ENCODE measurements at regions not wholly inside any gene's neighbourhood (a gene's known extent, or its start where the extent isn't known, plus 50 kb on each side); places are given as distances from the start of the nearest gene placed in this dataset.

DNA sequence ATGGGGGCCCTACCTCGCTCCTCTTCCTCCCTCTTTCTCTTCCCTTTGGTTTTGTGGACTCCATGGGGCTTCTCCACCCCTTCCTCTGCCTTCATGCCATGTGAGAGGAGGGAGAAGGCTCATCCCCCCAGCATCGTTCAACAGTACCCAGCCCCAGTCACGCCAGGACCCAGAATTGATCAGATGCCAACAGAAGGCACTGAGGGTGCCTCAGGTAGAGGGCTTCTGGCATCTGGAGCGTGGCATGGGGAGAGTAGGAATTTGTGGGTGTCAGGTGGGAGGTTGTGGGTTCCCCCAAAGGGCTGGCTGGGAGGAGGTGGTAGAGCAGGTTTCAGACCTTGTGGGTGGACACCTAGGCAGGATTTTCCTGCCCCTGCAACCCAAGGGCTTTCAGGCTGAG, 122.0 kb downstream of the TWIST2 start:
- no peak for DNase-seq (ENCODE audit: extremely low spot score)
- H3K27me3 ChIP-seq, result peaks cover 0 to 10% (median 0%) of the 10 kb centered on the region in 4 donors
- H3K4me3 ChIP-seq, result no peak overlapping the region
- intact Hi-C loops (cut with DNase I), result no loop called here
- TF ChIP-seq POLR2AphosphoS5 (IDR thresholded peaks at IDR 0.05) (no peak), EP300 (IDR thresholded peaks at IDR 0.05) (no peak), POLR2A (IDR thresholded peaks at IDR 0.05; ENCODE audit: low read depth) (no peak)
- TF ChIP-seq, protein P1, sequence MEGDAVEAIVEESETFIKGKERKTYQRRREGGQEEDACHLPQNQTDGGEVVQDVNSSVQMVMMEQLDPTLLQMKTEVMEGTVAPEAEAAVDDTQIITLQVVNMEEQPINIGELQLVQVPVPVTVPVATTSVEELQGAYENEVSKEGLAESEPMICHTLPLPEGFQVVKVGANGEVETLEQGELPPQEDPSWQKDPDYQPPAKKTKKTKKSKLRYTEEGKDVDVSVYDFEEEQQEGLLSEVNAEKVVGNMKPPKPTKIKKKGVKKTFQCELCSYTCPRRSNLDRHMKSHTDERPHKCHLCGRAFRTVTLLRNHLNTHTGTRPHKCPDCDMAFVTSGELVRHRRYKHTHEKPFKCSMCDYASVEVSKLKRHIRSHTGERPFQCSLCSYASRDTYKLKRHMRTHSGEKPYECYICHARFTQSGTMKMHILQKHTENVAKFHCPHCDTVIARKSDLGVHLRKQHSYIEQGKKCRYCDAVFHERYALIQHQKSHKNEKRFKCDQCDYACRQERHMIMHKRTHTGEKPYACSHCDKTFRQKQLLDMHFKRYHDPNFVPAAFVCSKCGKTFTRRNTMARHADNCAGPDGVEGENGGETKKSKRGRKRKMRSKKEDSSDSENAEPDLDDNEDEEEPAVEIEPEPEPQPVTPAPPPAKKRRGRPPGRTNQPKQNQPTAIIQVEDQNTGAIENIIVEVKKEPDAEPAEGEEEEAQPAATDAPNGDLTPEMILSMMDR (IDR thresholded peaks at IDR 0.05), result no peak
- no peaks in the 10 kb centered on the region for H3K9me3 ChIP-seq
- WGBS, result 93% methylated on average over 4 of the region's 4 CpGs
- peaks cover 2 to 34% (median 26%) of the 10 kb centered on the region in 4 donors for H3K4me1 ChIP-seq
- H3K36me3 ChIP-seq, result no peaks in the 10 kb centered on the region
- no peak overlapping the region for H3K27ac ChIP-seq (replicated peaks in 1 of 4)

DNA sequence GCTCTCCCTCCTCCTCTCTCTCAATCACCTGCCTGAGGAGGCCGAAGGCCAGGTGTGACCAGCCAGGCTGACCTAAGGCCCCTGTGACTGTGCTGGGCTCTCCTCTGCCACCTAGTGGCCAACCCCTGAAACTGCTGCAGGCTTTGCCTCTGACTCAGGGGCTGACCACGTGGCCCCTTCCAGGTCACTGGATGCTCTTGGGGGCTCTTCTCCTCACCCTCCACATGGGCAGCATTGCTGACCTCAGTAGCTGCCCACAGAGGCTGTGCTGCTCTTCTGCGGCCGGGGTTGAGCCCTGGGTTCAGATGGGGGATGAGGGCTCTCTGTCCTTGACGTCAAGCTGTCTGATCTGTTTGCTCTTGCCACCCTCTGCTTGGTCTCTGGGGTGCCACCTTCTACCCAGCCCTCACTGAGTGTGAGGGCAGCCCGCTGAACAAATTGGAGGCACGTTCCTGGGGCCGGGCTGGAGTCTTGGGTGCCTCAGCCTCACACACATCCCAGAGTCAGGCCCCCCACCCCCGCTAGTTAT, 122.7 kb downstream of the TWIST2 start:
- H3K27me3 ChIP-seq, result peaks cover 0 to 10% (median 0%) of the 10 kb centered on the region in 4 donors
- no peak overlapping the region for H3K27ac ChIP-seq (replicated peaks in 1 of 4)
- H3K4me1 ChIP-seq, result peaks cover 3 to 37% (median 30%) of the 10 kb centered on the region in 4 donors
- WGBS, result 76% methylated on average over 5 of the region's 9 CpGs
- H3K9me3 ChIP-seq, result peaks cover 0 to 2% (median 0%) of the 10 kb centered on the region in 4 donors
- TF ChIP-seq EP300 (IDR thresholded peaks at IDR 0.05) (no peak), POLR2A (IDR thresholded peaks at IDR 0.05; ENCODE audit: low read depth) (no peak), POLR2AphosphoS5 (IDR thresholded peaks at IDR 0.05) (peak in 1 of 2 donors; percentile 56)
- TF ChIP-seq, protein P1 (IDR thresholded peaks at IDR 0.05), result peak in 2 of 3 experiments; percentile 92 to 94
- intact Hi-C loops (cut with DNase I), result no loop called here
- no peak overlapping the region for H3K4me3 ChIP-seq
- no peaks in the 10 kb centered on the region for H3K36me3 ChIP-seq
- DNase-seq (ENCODE audit: extremely low spot score), result peak; percentile 92

- Histone ChIP-seq H3K4me1 (peaks cover 3 to 37% (median 30%) of the 10 kb centered on the region in 4 donors), H3K4me3 (no peak overlapping the region), H3K27ac (replicated peaks in 1 of 4) (no peak overlapping the region), H3K27me3 (peaks cover 0 to 10% (median 0%) of the 10 kb centered on the region in 4 donors), H3K36me3 (no peaks in the 10 kb centered on the region), H3K9me3 (peaks cover 0 to 6% (median 0%) of the 10 kb centered on the region in 4 donors)
- no peak for DNase-seq (ENCODE audit: extremely low spot score)
- intact Hi-C loops (cut with DNase I), result no loop called here
- TF ChIP-seq, protein P1 (IDR thresholded peaks at IDR 0.05), result no peak
- no peak for TF ChIP-seq EP300 (IDR thresholded peaks at IDR 0.05)
- no peak for TF ChIP-seq POLR2AphosphoS5 (IDR thresholded peaks at IDR 0.05)
- no peak for TF ChIP-seq POLR2A (IDR thresholded peaks at IDR 0.05; ENCODE audit: low read depth)
- 88% methylated on average over 8 of the region's 9 CpGs for WGBS
Measured at GRCh38 chr2:238971318-238972145, 123.6 kb downstream of the TWIST2 start.

GRCh38 chr2:238972146-238972445, 124.2 kb downstream of the TWIST2 start:
- intact Hi-C loops (cut with DNase I), result no loop called here

More at GRCh38 chr2:238972146-238972445, 124.2 kb downstream of the TWIST2 start:
- peak; percentile 85 for DNase-seq (ENCODE audit: extremely low spot score)
- Histone ChIP-seq H3K9me3 (peaks cover 0 to 6% (median 0%) of the 10 kb centered on the region in 4 donors), H3K27me3 (peaks cover 0 to 10% (median 0%) of the 10 kb centered on the region in 4 donors), H3K4me1 (peaks cover 3 to 37% (median 30%) of the 10 kb centered on the region in 4 donors), H3K4me3 (no peak overlapping the region), H3K27ac (replicated peaks in 1 of 4) (no peak overlapping the region), H3K36me3 (no peaks in the 10 kb centered on the region)
- TF ChIP-seq POLR2A (IDR thresholded peaks at IDR 0.05; ENCODE audit: low read depth) (no peak), POLR2AphosphoS5 (IDR thresholded peaks at IDR 0.05) (no peak), EP300 (IDR thresholded peaks at IDR 0.05) (no peak)
- TF ChIP-seq, protein P1 (IDR thresholded peaks at IDR 0.05), result no peak
- 88% methylated on average over 4 of the region's 6 CpGs for WGBS
